ENCODE measurements at regions not wholly inside any gene's neighbourhood (a gene's known extent, or its start where the extent isn't known, plus 50 kb on each side); places are given as distances from the start of the nearest gene placed in this dataset.
A peak's percentile ranks its signal among the peaks of the same experiment; 100 is the strongest.

- WGBS, 2 experiments (ENCODE audit: extremely low coverage in 2 of 2, insufficient read length in 1 of 2) = 83% methylated on average over 6 of the region's 13 CpGs; no CpG with 5 or more reads in 1 of the 2 experiments
- Histone ChIP-seq H3K4me1 (ENCODE audit: control insufficient read depth, insufficient read depth, low read length) (peaks cover 21% of the 10 kb centered on the region), H2BK5ac (ENCODE audit: low read depth, low read length, poor library complexity, severe bottlenecking) (peak overlapping the region; percentile 24), H3K56ac (ENCODE audit: extremely low read depth, insufficient read depth, low read length) (no peak overlapping the region), H3K4me2 (ENCODE audit: low read depth, low read length) (peak overlapping the region; percentile 46; the same call in 1 of the 2 replicates), H3K79me1 (ENCODE audit: low read depth in 1 of 2, low read length in 2 of 2) (peaks cover 2 to 77% of the 10 kb centered on the region in 2 experiments; a peak in 3 of 4 replicates), H2AK5ac (ENCODE audit: low read depth, low read length) (peak overlapping the region; percentile 57), H3K27ac (ENCODE audit: insufficient read depth, low read length) (no peak overlapping the region), H2BK15ac (ENCODE audit: low read depth, low read length) (no peak overlapping the region), H3K9me3 (ENCODE audit: control insufficient read depth, insufficient read depth, low read length) (no peaks in the 10 kb centered on the region), H3K14ac (replicated peaks; ENCODE audit: low read depth, low read length) (peak overlapping the region; percentile 12; the same call in 1 of the 2 replicates), H2AFZ (replicated peaks; ENCODE audit: low read length, poor library complexity) (no peak overlapping the region), H3K18ac (ENCODE audit: low read depth, low read length) (no peak overlapping the region), H4K91ac (ENCODE audit: insufficient read depth, low read depth, low read length) (no peak overlapping the region), H3K27me3 (ENCODE audit: control insufficient read depth, insufficient read depth, low read length) (no peaks in the 10 kb centered on the region), H3K36me3 (ENCODE audit: control insufficient read depth, insufficient read depth, low read length) (peaks cover 6% of the 10 kb centered on the region), H3K4ac (ENCODE audit: low read depth, low read length) (peak overlapping the region; percentile 36; the same call in 1 of the 2 replicates), H4K20me1 (ENCODE audit: insufficient read depth, low read length) (peaks cover 91% of the 10 kb centered on the region), H3K9ac (ENCODE audit: low read depth, low read length) (no peak overlapping the region), H2AK9ac (replicated peaks; ENCODE audit: low read depth, low read length, poor library complexity) (no peak overlapping the region), H3K9me1 (ENCODE audit: insufficient read depth, low read length) (peaks cover 24% of the 10 kb centered on the region), H4K8ac (ENCODE audit: low read depth in 2 of 2, low read length in 2 of 2) (no peak overlapping the region), H2BK20ac (ENCODE audit: low read depth, low read length) (no peak overlapping the region), H4K5ac (ENCODE audit: low read depth, low read length) (no peak overlapping the region), H2BK120ac (ENCODE audit: low read depth, low read length) (no peak overlapping the region), H3K4me3 (ENCODE audit: insufficient read depth, low read depth, low read length) (no peak overlapping the region), H3K23ac (ENCODE audit: low read depth, low read length) (no peak overlapping the region)
- in situ Hi-C loops (cut with MboI; ENCODE audit: low sequenced_read_pairs) (no loop called here), dilution Hi-C loops (cut with HindIII; ENCODE audit: low sequenced_read_pairs, unreplicated experiment) (no loop called here), intact Hi-C loops (cut with micrococcal nuclease) (no loop called here)
- ATAC-seq (ENCODE audit: low read depth) (peak; percentile 68), DNase-seq (peak; percentile 79)
- CTCF ChIA-PET = no interaction called here
- POLR2A ChIA-PET (ENCODE audit: unreplicated experiment) = no interaction called here
- no peak for TF ChIP-seq FOS (IDR thresholded peaks at IDR 0.05; ENCODE audit: low read depth, low read length)
- no peak for TF ChIP-seq CTCF (conservative IDR thresholded peaks at IDR 0.05; ENCODE audit: low read depth, low read length)
- no peak for TF ChIP-seq BHLHE40 (IDR thresholded peaks at IDR 0.05; ENCODE audit: low read depth, low read length)
- no peak for TF ChIP-seq SMC3 (IDR thresholded peaks at IDR 0.05; ENCODE audit: low read depth, low read length)
- TF ChIP-seq, protein P1, sequence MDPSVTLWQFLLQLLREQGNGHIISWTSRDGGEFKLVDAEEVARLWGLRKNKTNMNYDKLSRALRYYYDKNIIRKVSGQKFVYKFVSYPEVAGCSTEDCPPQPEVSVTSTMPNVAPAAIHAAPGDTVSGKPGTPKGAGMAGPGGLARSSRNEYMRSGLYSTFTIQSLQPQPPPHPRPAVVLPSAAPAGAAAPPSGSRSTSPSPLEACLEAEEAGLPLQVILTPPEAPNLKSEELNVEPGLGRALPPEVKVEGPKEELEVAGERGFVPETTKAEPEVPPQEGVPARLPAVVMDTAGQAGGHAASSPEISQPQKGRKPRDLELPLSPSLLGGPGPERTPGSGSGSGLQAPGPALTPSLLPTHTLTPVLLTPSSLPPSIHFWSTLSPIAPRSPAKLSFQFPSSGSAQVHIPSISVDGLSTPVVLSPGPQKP (IDR thresholded peaks at IDR 0.05; ENCODE audit: borderline replicate concordance, low read depth, low read length) = no peak
- TF ChIP-seq CEBPB (IDR thresholded peaks at IDR 0.05; ENCODE audit: low read depth, low read length) = no peak
- TF ChIP-seq NFE2L2 (IDR thresholded peaks at IDR 0.05; ENCODE audit: low read depth, low read length) = no peak
- no peak for TF ChIP-seq USF2 (IDR thresholded peaks at IDR 0.05; ENCODE audit: low read depth, low read length)
- TF ChIP-seq RAD21 (IDR thresholded peaks at IDR 0.05; ENCODE audit: low read length) = no peak
- no peak for TF ChIP-seq MXI1 (IDR thresholded peaks at IDR 0.05; ENCODE audit: borderline replicate concordance, low read depth, low read length)
- TF ChIP-seq CHD1 (IDR thresholded peaks at IDR 0.05; ENCODE audit: low read depth, low read length) = no peak
- no peak for TF ChIP-seq POLR2A (IDR thresholded peaks at IDR 0.05; ENCODE audit: low read depth, low read length)
- TF ChIP-seq MAFK (IDR thresholded peaks at IDR 0.05; ENCODE audit: low read depth, low read length) = no peak
- TF ChIP-seq RCOR1 (IDR thresholded peaks at IDR 0.05; ENCODE audit: insufficient replicate concordance, low read length) = no peak
- TSS peak; percentile 0 for BruUV-seq (replicated peaks)
Measured at GRCh38 chr9:110076894-110077725, 130.8 kb downstream of the C9orf152 start.

Measured in IMR-90 (cell line).